Upper lobe of left lung (tissue), 4 donors: ENCODE measurements at regions not wholly inside any gene's neighbourhood (a gene's known extent, or its start where the extent isn't known, plus 50 kb on each side); places are given as distances from the start of the nearest gene placed in this dataset.

Source experiments
- CTCF ChIP-seq, 6 experiments: fragments of 450-650 bp in 4 of 6; fragments of 200-600 bp in 2 of 6; sonication (generic) in 2 of 6; IDR thresholded peaks; one replicate each; pipeline ENCODE4 v1.5.1; 2016 to 2019; ENCODE audit warnings: antibody characterized with exemption in 6 of 6
- EP300 ChIP-seq, 4 donors: sonication (generic); formaldehyde crosslinking; IDR thresholded peaks; one replicate each; pipeline ENCODE4 v1.5.1; 2017; ENCODE audit warnings: antibody characterized with exemption in 4 of 4, control low read depth in 2 of 4
- POLR2A ChIP-seq, 4 donors: fragments of 450-650 bp; IDR thresholded peaks; one replicate each; pipeline ENCODE4 v1.5.1; 2016 to 2017; ENCODE audit warnings: antibody characterized with exemption in 4 of 4, mild to moderate bottlenecking in 2 of 4
- POLR2AphosphoS5 ChIP-seq, 2 donors: sonication (generic); formaldehyde crosslinking; IDR thresholded peaks; one replicate each; pipeline ENCODE4 v1.5.1; 2017; ENCODE audit warnings: antibody characterized with exemption in 2 of 2

- no peak for TF ChIP-seq CTCF (IDR thresholded peaks at IDR 0.05)
- TF ChIP-seq POLR2A (IDR thresholded peaks at IDR 0.05) = no peak
- no peak for TF ChIP-seq EP300 (IDR thresholded peaks at IDR 0.05)
- TF ChIP-seq POLR2AphosphoS5 (IDR thresholded peaks at IDR 0.05) = no peak
These were observed 79.6 kb downstream of the NFKBIZ start for GRCh38 chr3:101928890-101929289.
